PC-9 (cell line): ENCODE measurements at regions not wholly inside any gene's neighbourhood (a gene's known extent, or its start where the extent isn't known, plus 50 kb on each side); places are given as distances from the start of the nearest gene placed in this dataset.

ENCODE experiments used
- BruUV-seq: library from RNA; stranded (reverse); fragments of 400-500 nt; replicated peaks from 2 replicates; lab custom pipeline; 2021; lab: Mats Ljungman, UMichigan
- CTCF ChIA-PET: fragments of 300-600 bp; sonication (Branson Sonifier 250); formaldehyde crosslinking; loops from one replicate; lab custom pipeline; 2022; ENCODE audit warnings: antibody characterized with exemption; lab: Charles Lee
- POLR2A ChIA-PET: fragments of 300-600 bp; sonication (Branson Sonifier 250); formaldehyde crosslinking; loops from one replicate; lab custom pipeline; 2022; ENCODE audit warnings: antibody characterized with exemption; ENCODE audit not compliant: unreplicated experiment; lab: Charles Lee
- DNase-seq, 2 experiments: peaks; one replicate each; pipeline versions ENCODE4 v3.0.0 to v3.0.0-alpha.2; 2015 to 2022; ENCODE audit warnings: mixed read lengths in 1 of 2
- H2AFZ ChIP-seq: fragments of 200-600 bp; sonication (generic); 2 replicates; pipeline ENCODE4 v1.8.1; 2017; ENCODE audit warnings: antibody characterized with exemption
- H3F3A ChIP-seq: fragments of 200-600 bp; sonication (generic); 2 replicates; pipeline ENCODE4 v1.8.1; 2017; ENCODE audit warnings: antibody characterized with exemption, mild to moderate bottlenecking, low read depth; ENCODE audit not compliant: insufficient read depth
- H3K27ac ChIP-seq: fragments of 200-600 bp; sonication (generic); 2 replicates; pipeline ENCODE4 v1.6.1; 2016; ENCODE audit warnings: mixed run types
- H3K27me3 ChIP-seq: fragments of 200-600 bp; sonication (generic); 2 replicates; pipeline ENCODE4 v1.6.1; 2016; ENCODE audit warnings: low read depth, mixed run types; ENCODE audit not compliant: insufficient read depth
- H3K36me3 ChIP-seq: fragments of 200-600 bp; sonication (generic); 2 replicates; pipeline ENCODE4 v1.6.1; 2016; ENCODE audit warnings: low read depth, mixed run types
- H3K4me1 ChIP-seq: fragments of 200-600 bp; sonication (generic); replicated peaks from 2 replicates; pipeline ENCODE4 v1.6.1; 2016; ENCODE audit warnings: mixed run types; ENCODE audit not compliant: insufficient read depth
- H3K4me2 ChIP-seq: fragments of 200-600 bp; sonication (generic); 2 replicates; pipeline ENCODE4 v1.6.1; 2017; ENCODE audit warnings: mixed run types
- H3K4me3 ChIP-seq: fragments of 200-600 bp; sonication (generic); 2 replicates; pipeline ENCODE4 v1.6.1; 2016; ENCODE audit warnings: mixed run types
- H3K79me2 ChIP-seq: fragments of 200-600 bp; sonication (generic); 2 replicates; pipeline ENCODE4 v1.6.1; 2017; ENCODE audit warnings: low read depth, mixed run types
- H3K9me2 ChIP-seq: fragments of 200-600 bp; sonication (generic); 2 replicates; pipeline ENCODE4 v1.8.1; 2017; ENCODE audit warnings: mild to moderate bottlenecking; ENCODE audit not compliant: insufficient read depth
- H3K9me3 ChIP-seq: fragments of 200-600 bp; sonication (generic); 2 replicates; pipeline ENCODE4 v1.8.1; 2016; ENCODE audit warnings: low read depth; ENCODE audit not compliant: insufficient read depth
- H4K20me1 ChIP-seq: fragments of 200-600 bp; sonication (generic); 2 replicates; pipeline ENCODE4 v1.8.1; 2017; ENCODE audit not compliant: insufficient read depth
- EZH2 ChIP-seq: fragments of 200-600 bp; sonication (generic); IDR thresholded peaks from 2 replicates; pipeline ENCODE4 v1.8.0; 2017; ENCODE audit warnings: antibody characterized with exemption, low read depth
- intact Hi-C: fragments of 100-400 bp; cut with micrococcal nuclease; formaldehyde crosslinking; loops from one replicate; pipeline ENCODE4 v1.10.0; 2022; ENCODE audit not compliant: unreplicated experiment
- TF ChIP-seq, protein P1 (sequence below): fragments of 200-600 bp; sonication (generic); conservative IDR thresholded peaks from 2 replicates; pipeline ENCODE4 v1.6.1; 2017; ENCODE audit warnings: mixed run types, antibody characterized with exemption, mild to moderate bottlenecking, moderate library complexity

DNA sequence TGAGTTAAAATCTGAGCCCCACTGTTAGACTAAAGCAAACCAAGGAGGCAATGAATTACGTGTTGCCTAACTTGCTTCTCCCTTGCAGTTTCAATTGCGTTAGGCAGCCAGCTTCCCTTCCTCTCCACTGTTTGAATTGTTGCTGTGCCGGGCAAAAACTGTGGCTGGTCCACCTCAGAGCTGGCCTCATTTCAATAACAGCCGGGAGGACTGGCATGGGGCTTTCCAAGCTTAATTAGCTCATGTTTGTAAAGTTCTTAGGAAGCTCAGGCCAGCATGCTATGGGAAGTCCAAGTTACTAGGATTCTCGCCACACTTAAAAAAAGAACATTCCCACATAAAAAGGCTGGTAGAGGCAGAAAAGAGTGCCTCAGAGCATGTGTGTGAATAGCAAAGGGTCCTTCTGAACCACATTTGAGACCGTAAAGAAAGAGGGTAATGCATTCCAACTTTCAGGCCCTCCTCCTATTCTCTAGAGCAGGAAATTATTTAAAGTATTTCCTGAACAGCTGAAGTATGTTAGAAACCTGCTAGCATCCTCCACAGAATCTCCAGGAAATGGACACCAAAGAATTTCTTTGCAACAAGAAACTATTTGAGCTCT, 79.0 kb upstream of the SMURF2 start:
- intact Hi-C loops = no loop called here
- CTCF ChIA-PET = interaction anchor here (1.0 kb wide), 1 partner anchor 33 kb away, joined by 3 read pairs; no protein-coding TSS in a partner anchor
- H3K79me2 ChIP-seq = no peaks in the 10 kb centered on the region
- TF ChIP-seq, protein P1, sequence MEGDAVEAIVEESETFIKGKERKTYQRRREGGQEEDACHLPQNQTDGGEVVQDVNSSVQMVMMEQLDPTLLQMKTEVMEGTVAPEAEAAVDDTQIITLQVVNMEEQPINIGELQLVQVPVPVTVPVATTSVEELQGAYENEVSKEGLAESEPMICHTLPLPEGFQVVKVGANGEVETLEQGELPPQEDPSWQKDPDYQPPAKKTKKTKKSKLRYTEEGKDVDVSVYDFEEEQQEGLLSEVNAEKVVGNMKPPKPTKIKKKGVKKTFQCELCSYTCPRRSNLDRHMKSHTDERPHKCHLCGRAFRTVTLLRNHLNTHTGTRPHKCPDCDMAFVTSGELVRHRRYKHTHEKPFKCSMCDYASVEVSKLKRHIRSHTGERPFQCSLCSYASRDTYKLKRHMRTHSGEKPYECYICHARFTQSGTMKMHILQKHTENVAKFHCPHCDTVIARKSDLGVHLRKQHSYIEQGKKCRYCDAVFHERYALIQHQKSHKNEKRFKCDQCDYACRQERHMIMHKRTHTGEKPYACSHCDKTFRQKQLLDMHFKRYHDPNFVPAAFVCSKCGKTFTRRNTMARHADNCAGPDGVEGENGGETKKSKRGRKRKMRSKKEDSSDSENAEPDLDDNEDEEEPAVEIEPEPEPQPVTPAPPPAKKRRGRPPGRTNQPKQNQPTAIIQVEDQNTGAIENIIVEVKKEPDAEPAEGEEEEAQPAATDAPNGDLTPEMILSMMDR = no peak
- TF ChIP-seq EZH2 = no peak
- H3K27me3 ChIP-seq = no peaks in the 10 kb centered on the region
- no peaks in the 10 kb centered on the region for H3K9me3 ChIP-seq
- no peaks in the 10 kb centered on the region for H3K4me1 ChIP-seq
- H2AFZ ChIP-seq = no peak overlapping the region
- no peak overlapping the region for H3K4me3 ChIP-seq
- no peaks in the 10 kb centered on the region for H3K36me3 ChIP-seq
- POLR2A ChIA-PET = interaction anchor here (0.6 to 0.7 kb wide), 3 partner anchors 62 to 111 kb away, joined by 3 to 5 read pairs (median 3); no protein-coding TSS in a partner anchor
- H3K9me2 ChIP-seq = no peaks in the 10 kb centered on the region
- BruUV-seq = no TSS peak
- no peaks in the 10 kb centered on the region for H4K20me1 ChIP-seq
- H3F3A ChIP-seq = peaks cover 2% of the 10 kb centered on the region; the same call in 1 of the 2 replicates
- H3K27ac ChIP-seq = no peak overlapping the region
- DNase-seq = no peak
- no peak overlapping the region for H3K4me2 ChIP-seq

DNA sequence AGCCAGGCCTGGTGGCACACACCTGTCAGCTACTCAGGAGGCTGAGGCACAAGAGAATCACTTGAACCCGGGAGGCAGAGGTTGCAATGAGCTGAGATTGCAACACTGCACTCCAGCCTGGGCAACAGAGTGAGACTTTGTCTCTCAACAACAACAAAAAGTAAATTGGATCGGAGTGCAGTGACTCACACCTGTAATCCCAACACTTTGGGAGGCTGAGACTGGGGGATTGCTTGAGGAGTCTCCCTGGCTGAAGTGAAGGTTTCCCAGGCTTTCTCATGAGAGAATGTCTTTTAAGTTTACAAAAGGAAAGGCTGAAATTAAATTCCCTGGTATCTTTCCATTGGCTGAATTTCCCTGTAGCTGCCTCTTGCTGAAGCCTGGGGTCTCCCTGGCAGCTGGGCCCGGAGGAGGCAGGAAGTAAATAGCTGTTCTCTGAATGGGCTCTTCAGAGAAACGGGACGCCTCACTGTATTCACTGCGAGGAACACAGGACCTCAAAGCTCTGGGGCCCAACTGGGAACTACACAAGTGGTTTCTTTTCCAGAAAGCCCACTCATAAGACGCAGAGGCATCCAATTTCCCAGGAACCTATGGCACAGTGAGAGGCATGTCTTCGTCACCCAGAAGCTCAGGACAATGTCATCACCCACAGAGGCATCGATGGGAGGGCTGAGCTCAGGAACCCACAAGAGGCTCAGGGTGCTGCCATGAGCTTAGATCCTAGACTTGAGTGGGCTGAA, 77.4 kb upstream of the SMURF2 start:
- no peak overlapping the region for H3K27ac ChIP-seq
- TF ChIP-seq, protein P1 = no peak
- no peak for TF ChIP-seq EZH2

DNA sequence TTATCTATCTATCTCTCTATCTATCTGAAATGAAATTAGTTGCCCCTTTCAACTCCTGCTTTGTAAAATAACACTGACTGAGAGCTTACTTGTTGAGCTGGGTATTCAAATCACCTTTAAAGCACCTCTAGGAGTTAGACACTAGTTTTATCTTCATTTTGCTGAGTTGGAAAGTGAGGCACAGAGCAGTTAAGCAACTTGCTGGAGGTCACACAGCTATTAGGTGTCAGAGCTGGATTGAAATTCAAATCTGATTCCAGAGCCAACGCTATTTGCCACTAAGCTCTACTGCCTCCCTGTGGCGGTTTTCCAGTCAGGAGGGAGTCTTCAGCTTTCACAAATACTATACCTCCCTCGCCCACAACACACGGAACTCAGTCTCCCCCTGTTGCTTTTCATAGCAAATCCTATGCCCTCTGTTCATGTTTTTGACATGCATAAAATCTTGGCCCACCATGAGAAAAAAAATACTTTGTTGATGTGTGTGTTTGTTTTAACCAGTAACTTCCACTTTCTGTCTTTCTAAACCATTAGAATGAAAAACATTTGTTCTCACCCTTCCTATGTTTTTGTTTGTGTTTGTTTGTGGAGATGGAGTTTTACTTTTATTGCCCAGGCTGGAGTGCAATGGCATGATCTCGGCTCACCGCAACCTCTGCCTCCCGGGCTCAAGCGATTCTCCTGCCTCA, 74.8 kb upstream of the SMURF2 start:
- peak; percentile 44 to 62 for DNase-seq

More for the DNA sequence above, 77.4 kb upstream of the SMURF2 start:
- Histone ChIP-seq H3K36me3 (no peaks in the 10 kb centered on the region), H2AFZ (no peak overlapping the region), H4K20me1 (no peaks in the 10 kb centered on the region), H3K27me3 (no peaks in the 10 kb centered on the region), H3K79me2 (no peaks in the 10 kb centered on the region), H3K4me2 (no peak overlapping the region), H3F3A (0 out of 2 replicates have a peak, but pooled peaks cover 2% of the 10 kb centered on the region), H3K4me3 (no peak overlapping the region), H3K9me2 (no peaks in the 10 kb centered on the region), H3K4me1 (no peaks in the 10 kb centered on the region), H3K9me3 (no peaks in the 10 kb centered on the region)
- ChIA-PET CTCF (interaction anchor here (0.6 kb wide), 1 partner anchor 171 kb away, joined by 3 read pairs; no protein-coding TSS in a partner anchor), POLR2A (interaction anchor here (0.5 to 0.7 kb wide), 2 partner anchors 8 to 361 kb away, joined by 3 to 6 read pairs; no protein-coding TSS in a partner anchor)
- intact Hi-C loops = no loop called here
- no peak for DNase-seq
- BruUV-seq = no TSS peak

More for the DNA sequence above, 74.8 kb upstream of the SMURF2 start:
- Histone ChIP-seq H2AFZ (no peak overlapping the region), H3K79me2 (no peaks in the 10 kb centered on the region), H3K36me3 (no peaks in the 10 kb centered on the region), H3F3A (0 out of 2 replicates have a peak, but pooled peaks cover 2% of the 10 kb centered on the region), H3K4me1 (no peaks in the 10 kb centered on the region), H3K27me3 (no peaks in the 10 kb centered on the region), H4K20me1 (no peaks in the 10 kb centered on the region), H3K4me2 (no peak overlapping the region), H3K4me3 (no peak overlapping the region), H3K9me2 (no peaks in the 10 kb centered on the region), H3K27ac (no peak overlapping the region), H3K9me3 (no peaks in the 10 kb centered on the region)
- no TSS peak for BruUV-seq
- intact Hi-C loops = no loop called here
- ChIA-PET CTCF (interaction anchor here (0.7 kb wide), 1 partner anchor 95 kb away, joined by 14 read pairs; no protein-coding TSS in a partner anchor), POLR2A (no interaction called here)
- TF ChIP-seq EZH2 = no peak
- TF ChIP-seq, protein P1 = peak; percentile 79
